Karpas-422 (cell line): ENCODE measurements at regions not wholly inside any gene's neighbourhood (a gene's known extent, or its start where the extent isn't known, plus 50 kb on each side); places are given as distances from the start of the nearest gene placed in this dataset.
"Not testable (repeated sequence)": the region's sequence is repeated elsewhere in the genome, so short reads cannot be mapped to it uniquely, and the experiment has no call there.

Experiments
- DNase-seq: peaks from one replicate; pipeline ENCODE4 v3.0.0-alpha.2; 2015
- H2AFZ ChIP-seq: fragments of 200-600 bp; sonication (generic); 2 replicates; pipeline ENCODE4 v1.6.1; 2014; ENCODE audit warnings: antibody characterized with exemption, low read length, mixed read lengths
- H3K27ac ChIP-seq: fragments of 200-600 bp; sonication (generic); 2 replicates; pipeline ENCODE4 v1.5.1; 2014; ENCODE audit warnings: mild to moderate bottlenecking, low read length, moderate library complexity
- H3K27me3 ChIP-seq: fragments of 200-600 bp; sonication (generic); 2 replicates; pipeline ENCODE4 v1.6.1; 2014; ENCODE audit warnings: low read length, mixed read lengths
- H3K36me3 ChIP-seq: fragments of 200-600 bp; sonication (generic); 2 replicates; pipeline ENCODE4 v1.6.1; 2014; ENCODE audit warnings: low read length, mixed read lengths; ENCODE audit not compliant: insufficient read depth
- H3K4me1 ChIP-seq: fragments of 200-600 bp; sonication (generic); 2 replicates; pipeline ENCODE4 v1.6.1; 2014; ENCODE audit warnings: mild to moderate bottlenecking, low read length, mixed read lengths
- H3K4me2 ChIP-seq: fragments of 200-600 bp; sonication (generic); 2 replicates; pipeline ENCODE4 v1.6.1; 2014; ENCODE audit warnings: low read length, low read depth, mild to moderate bottlenecking; ENCODE audit not compliant: poor library complexity, severe bottlenecking
- H3K4me3 ChIP-seq: fragments of 200-600 bp; sonication (generic); 2 replicates; pipeline ENCODE4 v1.5.1; 2014; ENCODE audit warnings: mild to moderate bottlenecking, antibody characterized with exemption, low read length, mixed read lengths
- H3K79me2 ChIP-seq: fragments of 200-600 bp; sonication (generic); 2 replicates; pipeline ENCODE4 v1.6.1; 2014; ENCODE audit warnings: mild to moderate bottlenecking, low read length, mixed read lengths
- H3K9ac ChIP-seq: fragments of 200-600 bp; sonication (generic); 2 replicates; pipeline ENCODE4 v1.6.0; 2014; ENCODE audit warnings: low read length
- H3K9me2 ChIP-seq: fragments of 200-600 bp; sonication (generic), shearing (Covaris generic); replicated peaks from 2 replicates; pipeline ENCODE4 v1.6.0; 2014; ENCODE audit warnings: mild to moderate bottlenecking, low read length, moderate library complexity; ENCODE audit not compliant: insufficient read depth
- H3K9me3 ChIP-seq: fragments of 300-700, 200-600 bp; sonication (generic); 2 replicates; pipeline ENCODE4 v1.6.1; 2014; ENCODE audit warnings: low read length, mixed read lengths
- H4K20me1 ChIP-seq: fragments of 200-600 bp; sonication (generic); 2 replicates; pipeline ENCODE4 v1.6.1; 2014; ENCODE audit warnings: mild to moderate bottlenecking, antibody characterized with exemption, low read length, low read depth; ENCODE audit not compliant: insufficient read depth

DNA sequence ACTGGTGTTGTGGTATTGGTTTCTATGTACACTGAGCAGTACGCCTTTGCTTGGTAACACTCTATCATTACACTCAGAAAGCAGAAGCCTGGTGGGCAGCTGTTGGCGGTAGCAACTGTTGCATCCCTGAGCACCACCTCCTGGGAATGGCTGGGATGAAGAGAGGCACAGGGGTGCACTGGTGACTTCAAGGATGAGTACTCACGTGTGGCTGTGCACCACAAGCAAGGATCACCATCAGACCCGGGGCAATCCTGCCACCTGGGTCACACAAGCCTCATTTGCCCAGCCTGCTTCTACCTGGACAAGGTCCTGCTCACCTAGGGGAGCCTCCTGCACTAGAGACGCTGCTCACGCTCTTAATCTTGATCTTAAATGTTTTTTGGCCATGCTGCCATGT, 336.4 kb downstream of the SI start:
- Histone ChIP-seq H2AFZ (no peak overlapping the region), H3K4me1 (no peaks in the 10 kb centered on the region), H3K27ac (no peak overlapping the region), H3K79me2 (no peaks in the 10 kb centered on the region), H3K4me2 (no peak overlapping the region), H4K20me1 (no peaks in the 10 kb centered on the region), H3K4me3 (no peak overlapping the region), H3K9me2 (no peaks in the 10 kb centered on the region), H3K27me3 (no peaks in the 10 kb centered on the region), H3K36me3 (no peaks in the 10 kb centered on the region), H3K9me3 (peaks cover 28% of the 10 kb centered on the region), H3K9ac (no peak overlapping the region)
- DNase-seq: no peak

DNA sequence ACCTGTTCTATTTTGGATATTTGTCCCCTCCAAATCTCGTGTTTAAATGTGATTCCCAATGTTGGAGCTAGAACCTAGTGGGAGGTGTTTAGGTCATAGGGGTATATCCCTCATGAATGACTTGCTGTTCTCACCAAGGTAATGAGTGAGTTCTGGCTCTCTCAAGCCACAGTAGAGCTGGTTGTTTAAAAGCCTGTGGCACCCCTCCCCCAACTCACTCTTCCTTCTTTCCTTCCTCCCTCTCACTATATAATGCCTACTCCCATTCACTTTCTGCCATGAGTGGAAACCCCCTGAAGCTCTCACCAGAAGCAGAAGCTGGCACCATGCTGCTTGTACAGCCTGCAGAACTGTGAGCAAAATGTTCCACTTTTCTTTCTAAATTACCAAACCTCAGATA, 341.1 kb downstream of the SI start:
- Histone ChIP-seq H3K9me3 (peaks cover 37% of the 10 kb centered on the region), H3K79me2 (no peaks in the 10 kb centered on the region), H3K27me3 (no peaks in the 10 kb centered on the region), H3K4me1 (no peaks in the 10 kb centered on the region), H3K4me2 (no peak overlapping the region), H3K36me3 (no peaks in the 10 kb centered on the region), H4K20me1 (no peaks in the 10 kb centered on the region), H3K4me3 (no peak overlapping the region), H2AFZ (no peak overlapping the region), H3K27ac (no peak overlapping the region), H3K9me2 (no peaks in the 10 kb centered on the region), H3K9ac (no peak overlapping the region)
- DNase-seq: no peak

DNA sequence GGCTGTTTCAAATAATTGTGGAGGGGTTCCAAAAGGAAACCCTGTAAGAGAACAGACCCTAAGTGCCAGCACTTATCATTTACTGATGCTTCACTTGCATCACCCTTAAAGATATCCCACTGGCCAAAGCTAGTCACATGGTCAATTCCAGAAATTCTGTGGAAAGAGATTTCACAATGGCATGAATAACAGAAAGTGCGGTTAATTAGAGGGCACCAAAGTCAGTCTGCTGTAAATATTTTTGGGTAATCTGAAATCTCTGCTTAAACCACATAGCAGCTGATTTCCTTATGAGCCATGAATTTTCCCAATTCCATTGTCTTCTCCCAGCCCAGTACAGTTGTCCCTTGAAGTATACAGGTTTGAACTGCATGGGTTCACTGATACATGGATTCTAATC, 346.1 kb downstream of the SI start:
- H3K9ac ChIP-seq: no peak overlapping the region
- H3K36me3 ChIP-seq: no peaks in the 10 kb centered on the region

DNA sequence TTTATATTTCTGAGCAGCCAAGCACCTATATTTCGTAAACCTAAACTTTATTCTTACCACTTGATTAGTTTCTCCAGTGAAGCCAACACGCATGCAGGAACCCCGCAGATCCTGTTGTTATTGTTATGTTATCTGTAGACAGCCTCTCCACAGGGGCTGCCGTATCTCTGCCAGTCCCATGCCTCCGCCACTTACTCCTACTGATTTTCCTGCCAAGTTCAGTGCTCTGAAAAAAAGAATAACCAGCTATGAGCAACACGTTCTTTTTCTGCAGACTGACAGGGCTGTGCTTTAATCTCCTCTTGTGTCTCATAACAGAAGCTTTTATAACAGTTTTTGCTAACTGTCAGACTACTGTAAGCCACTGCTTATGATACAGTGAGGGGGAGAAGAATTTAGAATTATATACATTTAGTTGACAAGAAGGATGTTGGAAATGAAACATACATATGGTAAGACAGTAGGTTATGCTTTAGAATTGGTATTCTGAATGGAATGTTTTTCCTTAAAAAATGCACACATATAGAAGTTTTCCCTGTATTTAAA, 347.4 kb downstream of the SI start:
- Histone ChIP-seq H3K4me1 (no peaks in the 10 kb centered on the region), H3K9me3 (peaks cover 44% of the 10 kb centered on the region), H3K27ac (no peak overlapping the region), H3K36me3 (no peaks in the 10 kb centered on the region), H4K20me1 (no peaks in the 10 kb centered on the region), H3K4me3 (no peak overlapping the region), H3K79me2 (no peaks in the 10 kb centered on the region), H3K27me3 (no peaks in the 10 kb centered on the region), H2AFZ (no peak overlapping the region), H3K9me2 (no peaks in the 10 kb centered on the region), H3K4me2 (no peak overlapping the region), H3K9ac (no peak overlapping the region)
- no peak for DNase-seq

More for the DNA sequence above, 346.1 kb downstream of the SI start:
- peaks cover 41% of the 10 kb centered on the region for H3K9me3 ChIP-seq
- H3K4me3 ChIP-seq: no peak overlapping the region
- no peaks in the 10 kb centered on the region for H3K27me3 ChIP-seq
- no peak overlapping the region for H3K27ac ChIP-seq
- no peaks in the 10 kb centered on the region for H3K4me1 ChIP-seq
- no peak overlapping the region for H3K4me2 ChIP-seq
- no peaks in the 10 kb centered on the region for H4K20me1 ChIP-seq
- H3K79me2 ChIP-seq: no peaks in the 10 kb centered on the region
- no peaks in the 10 kb centered on the region for H3K9me2 ChIP-seq
- no peak overlapping the region for H2AFZ ChIP-seq
- DNase-seq: no peak

DNA sequence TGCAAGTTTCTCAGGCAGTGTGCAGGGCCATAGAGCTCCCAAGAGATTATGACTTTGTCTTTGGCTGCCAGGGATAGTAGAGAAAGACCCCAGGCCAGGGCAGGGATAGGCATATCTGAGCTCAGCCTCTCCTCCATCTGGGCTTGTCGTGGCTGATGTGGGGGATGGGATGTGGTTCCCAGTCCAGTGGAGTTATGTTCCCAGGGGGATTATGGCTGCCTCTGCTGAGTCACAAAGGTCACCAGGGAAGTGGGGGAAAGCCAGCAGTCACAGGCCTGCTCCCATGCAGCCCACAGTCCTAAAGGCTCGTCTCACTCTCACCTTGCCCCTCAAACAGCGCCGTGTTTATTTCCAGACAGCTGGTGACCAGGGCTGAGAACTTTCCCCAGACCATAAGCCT, 354.9 kb downstream of the SI start:
- no peaks in the 10 kb centered on the region for H3K27me3 ChIP-seq
- no peaks in the 10 kb centered on the region for H3K79me2 ChIP-seq
- H3K9me3 ChIP-seq: peaks cover 41% of the 10 kb centered on the region
- no peaks in the 10 kb centered on the region for H3K9me2 ChIP-seq
- no peak overlapping the region for H3K4me2 ChIP-seq
- H3K4me1 ChIP-seq: no peaks in the 10 kb centered on the region
- H3K4me3 ChIP-seq: no peak overlapping the region
- no peak overlapping the region for H3K27ac ChIP-seq
- H4K20me1 ChIP-seq: no peaks in the 10 kb centered on the region
- no peak overlapping the region for H2AFZ ChIP-seq
- no peak for DNase-seq
- no peak overlapping the region for H3K9ac ChIP-seq
- no peaks in the 10 kb centered on the region for H3K36me3 ChIP-seq

DNA sequence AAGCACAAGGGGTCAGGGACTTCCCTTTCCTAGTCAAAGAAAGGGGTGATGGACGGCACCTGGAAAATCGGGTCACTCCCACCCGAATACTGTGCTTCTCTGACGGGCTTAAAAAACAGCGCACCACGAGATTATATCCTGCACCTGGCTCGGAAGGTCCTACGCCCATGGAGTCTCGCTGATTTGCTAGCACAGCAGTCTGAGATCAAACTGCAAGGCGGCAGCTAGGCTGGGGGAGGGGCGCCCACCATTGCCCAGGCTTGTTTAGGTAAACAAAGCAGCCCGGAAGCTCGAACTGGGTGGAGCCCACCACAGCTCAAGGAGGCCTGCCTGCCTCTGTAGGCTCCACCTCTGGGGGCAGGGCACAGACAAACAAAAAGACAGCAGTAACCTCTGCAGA, 375.5 kb downstream of the SI start:
- H3K27ac ChIP-seq, H3K27me3 ChIP-seq, H3K4me1 ChIP-seq, H2AFZ ChIP-seq, H3K9ac ChIP-seq, H3K36me3 ChIP-seq, H3K79me2 ChIP-seq, H3K4me3 ChIP-seq, H3K9me2 ChIP-seq, H3K4me2 ChIP-seq, DNase-seq, H4K20me1 ChIP-seq: not testable (repeated sequence)
- peaks cover 20% of the 10 kb centered on the region; the same call in 1 of the 2 replicates for H3K9me3 ChIP-seq

DNA sequence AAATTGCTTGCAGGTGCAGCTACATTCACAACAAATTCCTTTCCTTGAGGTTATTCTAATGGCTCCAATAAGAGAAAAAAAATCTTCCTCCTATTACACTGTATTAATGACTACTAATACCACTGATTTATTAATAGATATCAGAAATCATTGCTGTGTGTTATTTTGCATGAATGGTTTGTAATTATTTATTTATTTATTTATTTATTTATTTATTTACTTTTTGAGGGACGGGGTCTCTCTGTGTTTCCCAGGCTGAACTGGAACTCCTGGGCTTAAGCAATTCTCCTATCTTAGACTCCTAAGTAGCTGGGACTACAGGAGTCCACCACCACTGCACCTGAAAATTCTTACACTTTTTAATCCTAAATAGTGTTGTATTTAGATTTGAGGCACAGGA, 390.4 kb downstream of the SI start:
- no peak overlapping the region for H2AFZ ChIP-seq
- no peak overlapping the region for H3K9ac ChIP-seq
- no peak overlapping the region for H3K4me2 ChIP-seq
- H4K20me1 ChIP-seq: no peaks in the 10 kb centered on the region
- no peak for DNase-seq
- H3K4me3 ChIP-seq: no peak overlapping the region
- no peaks in the 10 kb centered on the region for H3K27me3 ChIP-seq
- H3K79me2 ChIP-seq: no peaks in the 10 kb centered on the region
- peaks cover 14% of the 10 kb centered on the region; the same call in 1 of the 2 replicates for H3K9me3 ChIP-seq
- no peak overlapping the region for H3K27ac ChIP-seq
- no peaks in the 10 kb centered on the region for H3K36me3 ChIP-seq
- no peaks in the 10 kb centered on the region for H3K4me1 ChIP-seq
- no peaks in the 10 kb centered on the region for H3K9me2 ChIP-seq

DNA sequence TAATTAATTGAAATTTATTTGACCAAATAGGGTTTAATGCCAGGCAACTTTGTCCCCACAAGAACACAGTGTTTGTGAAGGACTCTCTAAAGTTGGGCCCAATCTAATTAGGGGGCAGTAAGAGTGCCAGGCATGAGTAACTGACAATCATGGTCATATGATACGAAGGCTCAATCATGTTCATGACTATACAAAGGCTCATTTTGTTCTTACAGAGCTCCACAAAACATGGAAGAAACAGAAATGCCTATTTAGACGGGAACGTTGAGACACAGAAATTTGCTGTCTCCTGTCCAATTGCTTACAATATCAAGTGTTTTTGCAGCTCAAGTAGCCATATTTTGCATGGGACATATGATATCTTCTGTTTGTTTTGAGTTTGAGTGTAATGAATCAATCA, 391.1 kb downstream of the SI start:
- H3K4me3 ChIP-seq: no peak overlapping the region
- H3K4me1 ChIP-seq: no peaks in the 10 kb centered on the region
- H2AFZ ChIP-seq: no peak overlapping the region
- H3K4me2 ChIP-seq: no peak overlapping the region
- no peaks in the 10 kb centered on the region for H4K20me1 ChIP-seq
- H3K36me3 ChIP-seq: no peaks in the 10 kb centered on the region
- H3K27me3 ChIP-seq: no peaks in the 10 kb centered on the region
- no peak overlapping the region for H3K27ac ChIP-seq
- H3K9ac ChIP-seq: no peak overlapping the region
- no peaks in the 10 kb centered on the region for H3K79me2 ChIP-seq
- DNase-seq: no peak
- H3K9me2 ChIP-seq: no peaks in the 10 kb centered on the region
- peaks cover 15% of the 10 kb centered on the region; the same call in 1 of the 2 replicates for H3K9me3 ChIP-seq

DNA sequence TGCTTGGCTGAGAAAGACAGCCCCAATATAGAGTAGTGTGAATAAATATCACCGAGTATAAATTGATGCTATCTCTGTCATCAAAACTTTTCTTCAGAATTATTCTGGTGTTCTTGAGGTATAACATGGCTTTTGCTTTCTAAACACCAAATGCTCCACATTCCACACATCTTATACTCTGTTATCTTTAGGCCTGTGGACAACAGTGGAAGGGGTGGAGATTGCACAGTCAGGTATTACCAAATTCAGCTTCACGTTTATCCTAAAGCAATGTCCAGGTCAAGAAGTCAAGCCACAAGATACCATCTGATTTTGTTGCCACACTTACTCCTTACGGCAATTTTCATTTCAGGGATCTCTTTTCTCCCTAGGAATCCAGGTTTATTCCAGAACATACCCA, 394.8 kb downstream of the SI start:
- Histone ChIP-seq H2AFZ (no peak overlapping the region), H3K36me3 (no peaks in the 10 kb centered on the region), H4K20me1 (no peaks in the 10 kb centered on the region), H3K79me2 (no peaks in the 10 kb centered on the region), H3K9me2 (no peaks in the 10 kb centered on the region), H3K4me2 (no peak overlapping the region), H3K27me3 (no peaks in the 10 kb centered on the region), H3K9me3 (peaks cover 14% of the 10 kb centered on the region; the same call in 1 of the 2 replicates), H3K4me3 (no peak overlapping the region), H3K4me1 (no peaks in the 10 kb centered on the region), H3K27ac (no peak overlapping the region), H3K9ac (no peak overlapping the region)
- no peak for DNase-seq
